SU-DHL-6 (cell line): ENCODE measurements at regions not wholly inside any gene's neighbourhood (a gene's known extent, or its start where the extent isn't known, plus 50 kb on each side); places are given as distances from the start of the nearest gene placed in this dataset.
A peak's percentile ranks its signal among the peaks of the same experiment; 100 is the strongest.

Experiments used
- H2AFZ ChIP-seq: fragments of 200-600 bp; sonication (generic); 2 replicates; pipeline ENCODE4 v1.6.1; 2014; ENCODE audit warnings: low read depth, mild to moderate bottlenecking, moderate library complexity, mixed read lengths, antibody characterized with exemption, low read length; ENCODE audit not compliant: severe bottlenecking
- H3F3A ChIP-seq: fragments of 200-600 bp; shearing (Covaris generic); 2 replicates; pipeline ENCODE4 v1.6.0; 2016; ENCODE audit warnings: antibody characterized with exemption, mild to moderate bottlenecking; ENCODE audit not compliant: insufficient read depth
- H3K27ac ChIP-seq: fragments of 200-600 bp; sonication (generic); 2 replicates; pipeline ENCODE4 v1.5.1; 2016; ENCODE audit warnings: low read depth, mild to moderate bottlenecking, low read length, moderate library complexity, mixed read lengths
- H3K27me3 ChIP-seq: fragments of 200-600 bp; sonication (generic), shearing (Covaris generic); 2 replicates; pipeline ENCODE4 v1.6.0; 2014; ENCODE audit warnings: mild to moderate bottlenecking, low read length
- H3K36me3 ChIP-seq: fragments of 200-600 bp; sonication (generic); 2 replicates; pipeline ENCODE4 v1.6.1; 2014; ENCODE audit warnings: mild to moderate bottlenecking, low read length, mixed read lengths
- H3K4me2 ChIP-seq: fragments of 300-600, 200-600 bp; shearing (Covaris generic), sonication (generic); 2 replicates; pipeline ENCODE4 v1.6.0; 2014; ENCODE audit warnings: low read length, low read depth, mild to moderate bottlenecking; ENCODE audit not compliant: poor library complexity, severe bottlenecking
- H3K4me3 ChIP-seq: fragments of 200-600 bp; sonication (generic); 2 replicates; pipeline ENCODE4 v1.5.1; 2014; ENCODE audit warnings: antibody characterized with exemption, low read length, mild to moderate bottlenecking, mixed read lengths; ENCODE audit not compliant: insufficient read depth, poor library complexity, severe bottlenecking
- H3K79me2 ChIP-seq: fragments of 200-600 bp; sonication (generic); 2 replicates; pipeline ENCODE4 v1.6.1; 2014; ENCODE audit warnings: mild to moderate bottlenecking, low read length, moderate library complexity; ENCODE audit not compliant: insufficient read depth
- H3K9ac ChIP-seq: fragments of 200-600 bp; sonication (generic); 2 replicates; pipeline ENCODE4 v1.7.0; 2014; ENCODE audit warnings: mild to moderate bottlenecking, low read length
- H3K9me2 ChIP-seq: fragments of 200-600 bp; sonication (generic); replicated peaks from 2 replicates; pipeline ENCODE4 v1.6.1; 2014; ENCODE audit warnings: low read length; ENCODE audit not compliant: insufficient read depth
- H3K9me3 ChIP-seq: fragments of 200-600 bp; sonication (generic); 2 replicates; pipeline ENCODE4 v1.6.1; 2014; ENCODE audit warnings: low read length, mixed read lengths; ENCODE audit not compliant: insufficient read depth
- H4K20me1 ChIP-seq: fragments of 200-600 bp; sonication (generic); 2 replicates; pipeline ENCODE4 v1.6.1; 2014; ENCODE audit warnings: low read depth, mild to moderate bottlenecking, antibody characterized with exemption, low read length, moderate library complexity, mixed read lengths
- CTCF ChIP-seq: fragments of 200-600 bp; sonication (generic); IDR thresholded peaks from one replicate; pipeline ENCODE4 v1.5.1; 2017; ENCODE audit warnings: antibody characterized with exemption, mild to moderate bottlenecking, low read length, moderate library complexity; ENCODE audit not compliant: insufficient read depth, poor library complexity, severe bottlenecking
- EZH2phosphoT487 ChIP-seq: fragments of 200-600 bp; sonication (generic), shearing (Covaris generic); conservative IDR thresholded peaks from 2 replicates; pipeline ENCODE4 v1.6.1; 2018; ENCODE audit warnings: mild to moderate bottlenecking, antibody characterized with exemption, low read length, moderate library complexity, mixed read lengths

GRCh38 chr5:124935065-124935464, 188.6 kb upstream of the ZNF608 start:
- Histone ChIP-seq H3K79me2 (no peaks in the 10 kb centered on the region), H3K4me3 (no peak overlapping the region), H3K9me3 (no peaks in the 10 kb centered on the region), H3F3A (peaks cover 33% of the 10 kb centered on the region), H3K9ac (peak overlapping the region; percentile 11; the same call in 1 of the 2 replicates), H2AFZ (no peak overlapping the region), H4K20me1 (no peaks in the 10 kb centered on the region), H3K27ac (peak overlapping the region; percentile 71), H3K36me3 (no peaks in the 10 kb centered on the region), H3K4me2 (peak overlapping the region; percentile 33), H3K27me3 (no peaks in the 10 kb centered on the region), H3K9me2 (no peaks in the 10 kb centered on the region)
- no peak for TF ChIP-seq EZH2phosphoT487
- TF ChIP-seq CTCF = no peak

- Histone ChIP-seq H3K9me2 (no peaks in the 10 kb centered on the region), H3K36me3 (no peaks in the 10 kb centered on the region), H3K27me3 (no peaks in the 10 kb centered on the region), H3K4me2 (peak overlapping the region; percentile 16), H3F3A (peaks cover 33% of the 10 kb centered on the region), H4K20me1 (no peaks in the 10 kb centered on the region), H3K27ac (peak overlapping the region; percentile 71), H3K9ac (no peak overlapping the region), H3K79me2 (no peaks in the 10 kb centered on the region), H3K9me3 (no peaks in the 10 kb centered on the region), H3K4me3 (no peak overlapping the region), H2AFZ (no peak overlapping the region)
- no peak for TF ChIP-seq EZH2phosphoT487
- TF ChIP-seq CTCF = no peak
Measured at GRCh38 chr5:124936626-124936933, 190.1 kb upstream of the ZNF608 start.

- H3F3A ChIP-seq = peaks cover 13% of the 10 kb centered on the region
- H3K9me3 ChIP-seq = no peaks in the 10 kb centered on the region
- H3K27me3 ChIP-seq = no peaks in the 10 kb centered on the region
- H2AFZ ChIP-seq = no peak overlapping the region
- H3K79me2 ChIP-seq = no peaks in the 10 kb centered on the region
- H3K4me3 ChIP-seq = no peak overlapping the region
- no peaks in the 10 kb centered on the region for H4K20me1 ChIP-seq
- H3K9me2 ChIP-seq = no peaks in the 10 kb centered on the region
- no peak overlapping the region for H3K27ac ChIP-seq
- H3K9ac ChIP-seq = no peak overlapping the region
- TF ChIP-seq EZH2phosphoT487 (no peak), CTCF (no peak)
- H3K4me2 ChIP-seq = no peak overlapping the region
- no peaks in the 10 kb centered on the region for H3K36me3 ChIP-seq
Measured at GRCh38 chr5:124941051-124942049, 194.9 kb upstream of the ZNF608 start.
